VCaP (cell line): ENCODE measurements at regions not wholly inside any gene's neighbourhood (a gene's known extent, or its start where the extent isn't known, plus 50 kb on each side); places are given as distances from the start of the nearest gene placed in this dataset.

Source experiments
- H3K27ac ChIP-seq: fragments of 450-650 bp; 2 replicates; pipeline ENCODE4 v1.5.1; 2017
- CTCF ChIP-seq: fragments of 450-650 bp; conservative IDR thresholded peaks from 2 replicates; pipeline ENCODE4 v1.5.1; 2017; ENCODE audit warnings: mild to moderate bottlenecking, moderate library complexity

DNA sequence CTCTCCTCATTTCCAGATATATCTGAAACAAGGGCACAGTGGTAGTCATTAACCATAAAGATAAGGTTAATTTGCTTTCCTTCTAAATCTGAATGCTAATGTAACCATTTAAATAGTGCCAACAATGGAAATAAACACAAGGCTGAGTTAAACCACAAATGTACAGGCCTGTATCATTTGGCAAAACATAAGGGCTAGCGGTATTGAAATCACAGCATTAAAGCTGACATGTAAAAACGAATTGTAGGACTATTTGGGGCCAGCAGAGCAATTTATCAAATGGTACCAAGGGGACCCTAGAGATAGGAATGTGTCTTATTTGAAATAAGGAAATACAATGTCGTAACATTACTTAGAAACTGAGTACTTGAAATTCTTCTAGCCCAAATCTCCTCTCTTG, 247.5 kb upstream of the RPS23 start:
- TF ChIP-seq CTCF: no peak
- no peak overlapping the region for H3K27ac ChIP-seq

- no peak overlapping the region for H3K27ac ChIP-seq
- TF ChIP-seq CTCF: no peak
Measured at GRCh38 chr5:82523633-82524032, 245.5 kb upstream of the RPS23 start.

DNA sequence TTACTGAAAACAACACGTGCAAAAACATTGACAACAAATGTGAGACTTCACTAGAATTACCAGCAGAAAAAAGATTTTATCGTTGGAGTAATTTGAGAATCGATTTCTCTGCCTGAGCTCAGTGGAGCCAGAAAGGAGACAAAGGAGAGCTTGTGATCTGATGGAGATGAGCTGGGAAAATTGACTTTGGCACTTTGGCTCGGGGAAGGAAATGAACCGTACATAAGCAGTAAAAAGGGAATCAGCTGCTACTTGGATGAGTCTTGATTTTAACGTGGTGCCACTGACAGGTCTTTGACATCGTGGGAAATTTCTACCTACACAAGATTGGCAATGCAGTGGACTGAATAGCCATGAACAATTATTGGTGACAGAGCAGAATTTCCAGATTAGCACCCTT, 244.7 kb upstream of the RPS23 start:
- no peak for TF ChIP-seq CTCF
- no peak overlapping the region for H3K27ac ChIP-seq

DNA sequence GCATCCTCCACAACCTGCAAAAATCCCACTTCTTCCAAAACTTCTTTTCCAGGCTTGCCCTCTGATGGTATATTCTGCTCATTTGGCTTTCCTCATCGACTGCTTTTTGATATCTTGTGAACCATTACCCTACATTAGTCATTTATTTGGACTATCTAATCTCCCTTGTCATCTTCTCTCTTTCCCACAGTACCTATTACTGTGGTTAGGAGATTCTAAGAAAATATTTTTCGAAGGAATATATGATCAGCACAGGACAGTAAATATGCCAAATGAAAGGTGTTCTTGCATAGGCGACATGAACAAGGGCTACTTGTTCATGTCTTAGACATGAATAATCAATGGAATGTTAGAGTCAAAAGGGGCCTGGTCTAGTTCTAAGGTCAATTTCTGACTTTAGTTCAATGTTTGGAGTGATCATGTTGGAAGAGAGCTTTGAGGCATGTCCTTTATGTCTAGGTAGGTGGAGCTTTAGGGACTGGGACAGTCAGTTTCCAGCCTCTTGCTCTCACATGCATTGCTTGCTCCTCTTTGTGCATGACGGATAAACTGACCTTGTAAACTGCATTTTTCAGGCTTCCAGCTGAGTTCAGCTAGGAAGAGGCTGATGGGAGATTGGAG, 243.4 kb upstream of the RPS23 start:
- no peak for TF ChIP-seq CTCF
- no peak overlapping the region for H3K27ac ChIP-seq

DNA sequence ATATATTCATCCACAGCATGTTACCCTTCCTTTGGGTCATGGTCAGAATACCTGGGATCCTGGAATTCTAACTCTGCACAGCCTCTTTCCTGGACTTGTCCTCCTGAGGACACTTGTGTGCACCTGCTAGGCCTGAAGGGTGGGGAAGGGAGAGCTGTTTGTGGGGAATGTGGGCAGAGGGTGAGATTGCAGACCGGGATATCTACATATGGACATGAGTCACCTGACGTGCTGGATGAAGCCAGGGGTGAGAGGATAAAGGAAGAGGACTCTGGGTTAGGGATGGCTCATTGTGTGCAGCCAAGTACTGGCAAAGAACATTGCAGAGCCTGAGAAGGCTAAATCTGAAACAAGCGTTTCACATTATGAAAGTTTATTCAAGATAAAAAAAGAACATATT, 241.4 kb upstream of the RPS23 start:
- no peak overlapping the region for H3K27ac ChIP-seq
- TF ChIP-seq CTCF: no peak

- H3K27ac ChIP-seq: no peak overlapping the region
- TF ChIP-seq CTCF: no peak
Measured at GRCh38 chr5:82517544-82518075, 239.5 kb upstream of the RPS23 start.

DNA sequence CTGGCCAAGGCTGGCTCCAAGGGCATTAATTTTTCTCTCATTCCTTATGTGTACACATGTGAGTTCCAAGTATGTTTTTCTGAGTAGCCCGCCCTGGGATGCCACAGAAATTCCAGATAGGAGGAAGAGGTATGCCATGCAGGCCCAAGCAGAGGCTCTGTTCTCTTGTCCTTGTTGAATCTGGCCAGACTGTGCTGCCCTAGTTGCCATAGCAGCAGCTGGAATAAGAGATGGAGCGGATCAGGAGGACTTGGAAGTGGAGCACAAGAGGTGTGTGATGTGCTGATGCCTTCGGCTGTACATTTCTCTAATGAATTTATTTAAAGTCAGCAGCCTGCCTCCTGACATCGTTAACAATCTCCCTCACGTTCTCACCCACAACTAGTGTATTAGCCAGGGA, 235.6 kb upstream of the RPS23 start:
- no peak for TF ChIP-seq CTCF
- no peak overlapping the region for H3K27ac ChIP-seq
